DMS 273 treated with DMSO at 0.1 percent for 48 hours (cell line): ENCODE measurements at regions not wholly inside any gene's neighbourhood (a gene's known extent, or its start where the extent isn't known, plus 50 kb on each side); places are given as distances from the start of the nearest gene placed in this dataset.
"Not testable (repeated sequence)": the region's sequence is repeated elsewhere in the genome, so short reads cannot be mapped to it uniquely, and the experiment has no call there.

Source experiments
- DNase-seq: peaks from one replicate; lab custom pipeline; 2025; lab: John Stamatoyannopoulos, UW

DNA sequence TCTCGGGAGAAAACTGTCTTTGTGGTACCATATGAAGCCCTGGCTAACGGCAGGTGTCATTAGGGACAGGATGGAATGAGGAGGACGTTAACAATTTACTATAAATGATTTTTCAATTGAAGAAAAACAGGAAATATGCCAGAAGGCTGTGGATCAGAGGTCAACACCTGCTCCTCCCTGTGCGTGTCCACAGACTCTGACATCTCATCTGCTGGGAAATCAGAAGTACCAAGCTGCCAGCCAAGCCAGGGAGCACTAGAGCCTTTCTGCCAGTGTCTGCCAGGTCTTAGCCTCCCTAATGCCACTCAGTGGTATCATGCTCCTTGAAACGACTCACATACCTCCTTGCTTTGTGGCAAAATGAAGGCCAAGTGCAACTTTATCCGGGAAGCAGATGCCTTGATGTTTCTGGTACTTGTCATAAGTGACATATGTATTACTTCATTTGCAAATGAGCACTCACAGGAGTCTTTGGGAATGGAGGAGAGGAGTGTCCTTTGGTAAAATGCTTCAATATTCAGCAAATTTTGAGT is 541.1 kb downstream of the SATB2 start:
- no peak for DNase-seq

DNA sequence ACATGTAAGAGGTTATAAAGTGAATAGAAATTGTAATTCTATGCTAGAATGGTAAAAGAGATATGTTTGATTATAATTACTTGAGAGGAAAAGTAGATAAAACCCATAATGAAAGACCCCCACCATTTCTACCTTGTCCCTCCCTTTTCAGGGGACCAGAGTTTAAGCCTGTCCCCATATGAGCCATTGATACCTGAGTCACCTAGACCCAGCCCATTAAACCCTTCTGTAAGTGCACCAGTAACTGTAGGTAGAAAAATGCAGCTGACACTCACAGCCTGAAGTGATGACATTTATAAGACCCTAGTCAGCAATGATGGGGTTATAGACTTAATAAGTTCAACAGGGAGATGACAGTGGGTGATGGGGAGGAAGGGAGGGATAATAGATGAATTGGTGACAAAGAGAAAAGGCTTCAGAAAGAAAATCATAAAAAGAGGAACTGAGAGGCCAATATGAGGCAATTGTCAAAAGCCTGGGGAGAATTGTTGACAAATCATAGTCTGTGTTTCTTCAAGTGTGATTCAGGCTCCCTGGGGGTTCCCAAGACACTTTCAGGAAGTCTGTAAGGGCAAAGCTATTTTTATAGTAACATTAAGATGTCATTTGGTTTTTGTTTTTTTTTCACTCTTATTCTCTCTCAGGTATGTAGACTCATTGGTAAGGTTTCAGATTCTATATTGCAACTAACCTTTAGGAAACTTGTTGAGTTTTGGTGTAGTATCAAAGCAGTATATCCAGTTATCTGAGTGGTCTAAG is 544.2 kb downstream of the SATB2 start:
- DNase-seq = no peak

DNA sequence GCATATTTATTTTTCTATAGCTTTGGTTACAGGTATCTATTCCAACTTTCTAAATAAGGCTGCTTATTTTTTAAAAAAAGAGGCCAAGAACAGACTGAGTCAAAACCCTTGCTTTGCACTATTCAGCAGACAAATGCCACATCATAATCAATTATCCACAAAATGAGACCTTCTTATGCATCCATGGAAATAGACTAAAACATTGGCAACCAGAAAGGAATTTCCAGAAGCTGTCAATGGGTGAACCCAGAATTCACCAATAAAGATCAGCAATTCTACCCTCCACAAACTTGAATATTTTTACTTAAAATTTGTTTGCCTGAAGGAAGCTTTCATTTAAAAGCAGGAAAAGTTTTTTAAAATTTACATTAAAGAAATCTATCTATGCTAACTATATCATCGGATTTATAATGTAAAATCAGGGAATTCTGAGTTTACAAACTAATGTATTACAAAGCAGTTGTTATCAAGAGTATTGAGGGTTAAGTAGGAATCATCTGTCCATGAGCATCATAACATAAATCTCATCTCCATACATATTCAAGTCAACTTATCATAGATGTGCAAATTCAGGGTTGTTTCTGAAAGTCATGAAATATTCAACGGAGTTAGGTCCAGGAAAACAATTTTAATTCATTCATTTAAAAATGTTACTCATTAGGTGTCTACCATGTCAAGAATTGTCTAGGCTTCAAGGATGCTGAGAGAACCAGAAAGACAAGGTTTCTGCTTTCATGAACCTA is 548.0 kb downstream of the SATB2 start:
- no peak for DNase-seq

DNA sequence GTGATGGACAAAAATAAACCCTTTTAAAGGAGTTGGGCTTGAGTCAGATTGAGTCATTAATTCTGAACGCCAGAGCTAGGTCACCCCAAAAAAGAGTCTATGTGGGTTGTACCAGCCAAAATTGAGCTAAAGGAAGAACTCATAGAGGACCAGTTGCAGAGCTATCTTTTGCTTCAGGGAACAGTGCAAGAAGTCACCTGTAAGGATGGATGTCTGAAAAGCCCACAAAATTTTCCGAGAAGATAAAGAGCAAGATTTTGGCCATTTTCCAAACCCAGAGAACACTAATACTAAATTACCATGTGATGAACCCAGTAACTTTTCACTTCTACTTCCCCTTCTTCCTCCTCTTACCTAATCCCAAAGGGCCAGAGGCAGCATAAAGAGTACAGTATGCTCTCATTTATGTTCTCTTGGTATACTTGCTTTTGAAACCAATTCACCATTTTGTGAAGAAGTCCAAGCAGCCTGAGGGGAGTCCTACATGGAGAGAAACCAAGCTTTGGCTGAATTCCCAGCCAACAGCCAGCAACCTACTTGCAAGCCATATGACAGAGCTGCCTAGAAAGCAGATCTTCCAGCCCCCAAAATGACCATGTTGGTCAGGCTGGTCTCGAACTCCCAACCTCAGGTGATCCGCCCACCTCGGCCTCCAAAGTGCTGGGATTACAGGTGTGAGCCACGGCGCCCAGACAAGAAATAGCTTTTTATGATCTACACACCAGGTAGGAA is 551.7 kb downstream of the SATB2 start:
- no peak for DNase-seq

DNA sequence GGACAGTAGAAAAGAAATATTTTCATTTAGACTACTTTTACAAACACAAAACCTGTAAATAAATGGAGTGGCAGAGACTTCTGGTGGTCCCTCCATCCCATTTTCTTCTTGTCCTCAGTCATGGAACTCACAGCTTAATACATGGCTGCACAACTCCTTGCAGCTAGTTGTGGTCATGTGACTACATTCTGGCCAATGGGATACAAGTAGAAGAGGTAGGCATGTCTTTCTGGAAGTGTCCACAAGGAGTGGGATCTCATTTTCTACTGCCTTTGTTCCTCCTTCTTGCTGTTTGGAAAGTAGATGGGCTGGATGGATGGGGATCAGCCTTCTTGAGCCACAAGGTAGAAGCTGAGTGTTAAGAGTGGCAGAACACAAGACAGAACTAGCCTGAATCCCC is 555.8 kb downstream of the SATB2 start:
- DNase-seq = no peak

DNA sequence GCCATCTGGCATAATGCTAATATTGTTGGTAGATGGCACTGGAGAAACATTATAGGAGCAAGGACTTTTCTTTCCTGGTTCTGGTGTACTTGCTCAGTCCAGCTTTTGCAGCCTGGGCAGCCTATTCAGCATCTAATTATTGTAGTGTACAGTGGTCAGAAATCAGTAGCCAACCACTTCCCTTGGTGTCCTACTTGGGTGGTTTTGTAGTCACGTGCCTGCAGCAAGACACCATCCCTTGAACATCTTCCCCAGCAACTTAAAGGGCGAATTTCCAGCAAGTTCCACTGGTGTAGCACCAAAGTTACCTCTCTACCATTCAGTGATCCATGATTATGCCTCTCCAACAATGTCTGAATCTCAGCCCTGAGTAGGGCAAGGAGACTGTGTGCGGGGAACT is 557.6 kb downstream of the SATB2 start:
- DNase-seq = no peak

DNA sequence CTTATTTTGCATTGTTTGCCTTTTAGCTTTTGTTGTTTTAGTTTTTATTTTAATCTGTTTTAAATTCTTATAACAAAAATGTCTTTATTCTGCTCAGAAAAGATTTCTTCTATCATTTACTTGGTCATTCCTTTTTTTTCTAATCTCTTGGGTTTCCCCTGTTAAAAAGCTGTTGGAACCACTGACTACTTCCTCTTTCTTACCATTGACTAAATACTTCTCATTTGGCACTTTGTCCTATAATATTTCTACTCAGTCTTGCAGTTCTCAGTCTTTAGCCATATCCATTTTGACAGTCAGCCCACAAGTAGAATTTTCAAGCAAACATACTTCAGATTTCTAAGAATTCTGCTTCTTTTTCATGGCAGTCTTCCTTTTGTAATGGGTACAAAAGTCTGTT is 567.2 kb downstream of the SATB2 start:
- DNase-seq = no peak

DNA sequence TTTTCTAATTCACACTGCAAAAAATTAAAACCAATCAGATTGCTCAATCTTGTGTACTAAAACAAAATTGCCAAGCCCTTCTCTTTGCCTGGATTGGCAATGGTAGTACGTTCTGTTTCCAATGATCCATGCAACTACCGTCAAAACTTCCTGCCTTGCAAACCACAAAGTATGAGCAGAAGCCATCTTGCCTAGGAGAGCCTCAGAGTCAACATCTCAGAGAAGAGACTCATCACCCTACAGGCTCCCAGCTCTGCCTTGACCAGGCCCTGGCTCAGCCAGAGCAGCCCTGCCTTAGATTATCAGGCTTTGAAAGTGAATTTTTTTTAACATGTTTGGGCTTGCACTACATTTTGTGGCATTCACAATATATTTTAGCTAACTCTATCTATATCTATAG is 574.1 kb downstream of the SATB2 start:
- no peak for DNase-seq

DNA sequence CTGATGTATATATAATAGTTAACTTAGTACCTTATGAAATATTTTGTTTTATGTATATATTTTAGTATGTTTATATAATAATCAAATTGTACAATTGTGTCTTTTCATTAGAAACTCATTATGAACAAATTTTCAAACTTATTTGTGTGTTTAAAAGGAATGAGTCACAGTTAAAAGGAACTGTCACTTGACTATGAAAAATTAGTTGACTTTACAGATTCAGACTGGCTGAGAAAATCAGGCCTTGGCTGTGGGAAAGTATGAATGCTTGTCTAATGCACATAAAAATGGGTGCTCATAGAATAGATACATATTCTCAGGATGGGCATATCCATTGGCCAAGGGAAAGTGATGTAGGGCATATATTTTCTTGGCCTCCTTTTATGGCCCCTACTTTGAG is 576.8 kb downstream of the SATB2 start:
- no peak for DNase-seq

DNA sequence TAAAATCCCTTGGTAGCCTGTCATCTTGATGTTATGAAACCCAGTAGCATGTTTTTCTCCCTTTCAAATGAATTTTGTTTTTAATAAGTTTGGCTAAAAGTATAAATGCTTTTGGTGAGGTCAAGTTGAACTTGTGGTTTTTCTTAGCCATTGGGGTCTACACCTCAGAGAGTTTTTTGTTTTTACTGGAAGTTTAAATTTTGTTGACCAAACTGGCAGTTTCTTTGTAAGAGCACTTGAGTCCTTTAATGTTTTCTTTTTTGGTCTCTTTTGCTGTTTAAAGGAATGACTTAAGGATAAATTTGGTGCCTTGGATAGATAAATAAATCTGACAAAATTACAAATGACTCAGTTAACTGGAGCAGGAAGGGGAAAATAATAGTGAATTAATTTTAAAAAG is 577.3 kb downstream of the SATB2 start:
- DNase-seq = no peak

DNA sequence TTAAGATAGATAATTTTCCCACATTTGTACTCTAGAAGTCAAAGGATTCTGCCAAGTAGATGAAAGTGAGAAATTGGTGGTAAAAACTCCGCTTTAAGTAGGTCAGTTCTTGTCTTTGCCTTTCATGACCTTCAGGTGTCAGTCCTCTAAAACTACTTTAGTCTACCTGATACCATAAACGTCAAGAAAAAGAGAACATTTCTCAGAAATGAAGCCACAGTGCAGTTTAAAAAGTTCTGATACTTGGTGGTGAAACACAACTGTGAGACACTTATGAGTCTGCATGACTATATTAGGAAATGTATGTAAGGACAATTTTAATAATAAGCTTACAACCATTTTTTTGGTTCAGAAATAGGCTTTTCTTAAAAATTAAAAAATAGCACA is 583.3 kb downstream of the SATB2 start:
- no peak for DNase-seq

DNA sequence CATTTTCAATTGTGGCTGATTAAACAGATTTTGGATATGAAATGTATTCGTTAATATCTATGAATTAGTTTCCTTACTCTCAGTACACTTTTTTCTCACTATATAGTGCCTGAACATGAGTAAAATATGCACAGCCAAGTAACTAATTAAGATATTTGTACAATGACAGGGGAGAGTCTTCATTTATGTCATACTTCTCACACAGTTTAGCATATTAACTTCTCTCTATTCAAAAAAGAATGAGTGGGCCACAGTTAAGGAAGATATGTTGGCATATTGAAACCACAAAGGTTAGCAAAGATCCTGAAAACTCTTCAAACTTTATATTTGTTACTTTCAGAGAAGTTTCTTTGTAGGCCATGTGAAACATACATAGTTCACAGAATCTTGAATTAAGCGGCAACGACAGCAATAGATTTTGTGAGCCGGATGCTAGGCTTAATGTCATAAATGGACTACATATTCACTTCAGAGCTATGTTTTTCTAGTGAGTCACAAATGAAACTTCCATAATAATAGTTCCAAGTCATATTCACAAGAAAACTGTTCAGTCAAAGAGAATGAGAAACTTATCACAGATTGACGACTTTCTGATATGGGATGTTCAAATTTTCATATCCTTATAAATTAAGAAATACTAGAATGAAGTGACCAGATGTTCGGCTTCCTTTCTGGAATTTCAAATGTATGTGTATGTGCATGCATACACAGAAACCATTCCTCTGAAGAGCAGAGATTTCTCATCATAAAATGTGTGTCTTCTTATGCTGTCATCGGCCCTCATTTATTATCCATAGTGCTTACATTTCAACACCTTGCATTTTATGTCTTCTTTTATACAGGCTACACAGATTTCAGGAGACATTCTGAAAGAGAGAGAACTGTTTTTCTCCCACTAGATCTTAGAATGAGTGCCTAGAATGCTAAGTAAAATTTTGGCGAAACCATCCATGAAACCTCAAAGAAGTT is 584.0 kb downstream of the SATB2 start:
- no peak for DNase-seq

DNA sequence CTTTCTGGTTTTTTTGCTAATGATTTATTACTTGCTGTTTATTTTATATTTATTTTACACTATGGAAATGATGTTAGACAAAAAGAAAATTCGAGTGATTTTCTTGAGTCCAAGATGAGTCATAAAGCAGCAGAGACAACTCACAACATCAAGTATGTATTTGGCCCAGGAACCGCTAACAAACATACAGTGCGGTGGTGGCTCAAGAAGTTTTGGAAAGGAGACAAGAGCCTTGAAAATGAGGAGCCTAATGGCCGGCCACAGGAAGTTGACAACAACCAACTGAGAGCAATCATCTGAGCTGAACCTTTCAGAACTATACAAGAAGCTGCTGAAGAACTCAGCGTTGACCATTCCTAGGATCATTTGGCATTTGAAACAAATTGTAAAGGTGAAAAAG is 594.1 kb downstream of the SATB2 start:
- no peak for DNase-seq

DNA sequence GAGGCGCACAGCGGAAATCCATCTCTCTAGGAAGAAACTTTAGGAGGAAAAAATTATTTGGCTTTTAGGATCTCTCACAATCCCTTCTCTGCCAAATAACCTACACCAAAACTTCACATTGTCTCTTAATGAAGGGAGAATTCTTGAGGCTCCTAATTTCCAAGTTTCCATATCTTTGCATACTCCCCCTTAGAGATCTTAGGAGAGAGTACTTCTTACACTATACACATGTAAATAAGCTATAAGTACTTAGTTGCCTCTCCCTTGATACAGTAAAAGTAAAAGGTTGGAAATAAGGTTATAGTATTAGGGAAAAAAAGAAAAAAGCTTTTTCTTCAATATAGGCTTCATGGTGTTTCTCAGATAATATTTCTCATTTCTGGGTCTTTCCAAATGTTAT is 596.7 kb downstream of the SATB2 start:
- no peak for DNase-seq

DNA sequence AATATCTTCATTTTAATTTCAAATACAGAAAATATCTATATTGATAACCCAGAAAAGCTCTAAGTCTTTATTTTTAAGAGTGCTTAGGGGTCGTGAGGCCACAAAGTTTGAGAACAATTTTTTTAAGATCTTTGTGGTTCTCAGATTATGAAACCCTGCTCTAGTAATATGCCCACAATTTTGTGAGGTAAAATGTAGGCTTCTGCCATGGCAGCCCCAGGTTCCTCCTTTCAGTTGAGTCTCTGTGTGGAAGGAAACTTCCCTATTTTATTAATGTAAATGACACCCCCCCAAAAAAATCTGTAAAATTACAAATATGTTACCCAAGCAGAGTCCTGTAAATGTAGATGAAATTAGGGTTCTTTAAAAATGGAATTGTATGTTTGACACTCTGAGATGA is 600.5 kb downstream of the SATB2 start:
- no peak for DNase-seq

DNA sequence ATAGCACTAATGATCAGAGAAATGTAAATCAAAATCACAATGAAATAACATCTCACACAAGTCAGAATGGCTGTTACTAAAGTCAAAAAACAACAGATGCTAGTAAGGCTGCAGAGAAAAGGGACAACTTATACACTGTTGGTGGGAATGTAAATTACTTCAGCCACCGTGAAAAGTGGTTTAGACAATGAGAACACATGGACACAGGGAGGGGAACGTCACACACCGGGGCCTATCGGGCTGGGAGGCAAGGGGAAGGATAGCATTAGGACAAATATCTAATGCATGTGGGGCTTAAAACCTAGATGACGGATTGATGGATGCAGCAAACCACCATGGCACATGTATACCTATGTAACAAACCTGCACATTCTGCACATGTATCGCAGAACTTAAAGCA is 602.0 kb downstream of the SATB2 start:
- DNase-seq = not testable (repeated sequence)

DNA sequence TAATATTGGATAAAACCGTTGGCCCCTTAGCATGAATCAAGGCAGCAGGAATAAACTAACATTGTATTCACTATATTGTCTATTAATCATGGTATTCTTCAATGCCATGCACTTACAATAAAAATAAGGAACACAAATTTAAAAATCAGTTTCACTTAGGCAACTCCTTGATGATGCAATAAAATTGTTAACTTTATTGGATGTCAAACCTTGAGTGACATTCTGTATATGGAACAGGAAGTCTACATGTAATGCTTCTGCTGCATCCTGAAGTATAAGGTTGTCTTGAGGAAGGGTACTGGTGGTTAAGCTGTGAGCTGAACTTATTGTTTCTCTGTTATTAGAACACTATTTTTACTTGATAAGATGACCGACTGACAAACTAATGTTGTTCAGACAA is 605.5 kb downstream of the SATB2 start:
- no peak for DNase-seq

DNA sequence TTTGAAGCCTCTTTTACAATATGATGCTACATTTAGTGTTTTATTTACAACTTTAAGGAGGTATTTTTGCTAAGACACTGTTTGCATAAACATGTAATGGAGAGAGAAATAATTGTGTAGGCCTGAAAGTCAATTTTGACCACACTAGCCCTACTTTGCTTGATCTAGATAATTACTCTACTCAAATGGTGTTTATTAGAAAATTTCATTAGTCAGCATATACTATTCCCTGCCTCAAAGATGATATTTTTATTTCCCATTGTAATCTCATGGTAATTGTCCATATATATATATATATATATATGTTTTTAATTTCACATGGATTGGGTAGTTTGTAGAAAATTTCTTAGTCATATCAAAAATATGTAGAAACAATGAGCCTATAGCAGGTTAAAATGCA is 632.2 kb downstream of the SATB2 start:
- DNase-seq = no peak

DNA sequence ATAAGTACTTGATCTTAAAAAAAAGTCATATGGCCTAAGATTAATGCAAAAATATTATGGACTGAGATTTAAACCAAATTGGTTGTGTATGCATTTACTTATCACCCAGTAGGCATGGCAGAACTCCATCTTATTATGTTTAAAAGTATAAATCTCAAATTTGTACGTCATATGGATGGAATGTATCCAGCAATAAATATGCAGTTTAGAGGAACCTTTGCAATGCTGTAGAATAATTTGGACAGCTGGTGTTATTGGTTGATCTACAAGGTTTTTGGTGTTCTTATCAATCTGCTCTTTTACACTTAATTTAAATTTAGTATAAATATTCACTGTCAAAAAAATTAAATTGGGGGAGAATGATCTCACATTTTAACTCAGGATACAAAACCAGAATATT is 640.2 kb downstream of the SATB2 start:
- DNase-seq = no peak

DNA sequence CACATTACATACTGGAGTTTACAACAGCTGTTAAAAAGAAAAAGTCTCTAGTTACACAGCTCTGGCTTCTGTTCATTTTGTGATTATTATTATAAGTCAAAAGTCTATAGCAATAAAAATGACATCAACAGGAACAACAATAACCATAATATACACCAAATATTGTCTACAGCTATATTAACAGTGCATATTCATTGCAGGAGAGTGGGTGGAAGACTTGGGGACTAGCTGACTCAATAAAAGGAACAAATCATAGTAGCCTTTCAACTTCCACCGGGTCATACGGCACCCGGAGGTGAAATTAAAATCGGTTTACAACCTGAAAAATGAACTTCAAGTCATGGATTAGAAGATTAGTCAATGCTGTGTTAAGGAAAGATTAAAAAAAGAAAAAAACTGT is 642.1 kb downstream of the SATB2 start:
- DNase-seq = no peak

DNA sequence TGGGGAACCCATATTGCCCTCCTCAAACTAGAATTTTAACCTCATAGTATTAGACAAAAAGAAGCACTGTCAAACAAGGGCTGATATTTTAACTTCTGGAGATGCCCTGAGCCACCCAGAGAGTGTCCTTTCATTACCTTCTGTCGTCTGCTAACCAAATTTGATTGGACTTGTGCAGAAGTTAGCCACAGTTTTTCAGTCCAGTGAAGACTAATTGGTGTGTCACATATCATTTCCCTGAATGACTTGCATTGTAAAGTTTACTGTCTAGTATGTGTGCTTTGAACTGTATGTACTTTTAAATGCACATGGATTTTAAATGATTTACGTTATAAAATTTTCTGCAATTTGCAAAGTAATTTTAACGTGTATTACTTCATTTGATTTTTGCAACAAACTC is 646.5 kb downstream of the SATB2 start:
- no peak for DNase-seq

DNA sequence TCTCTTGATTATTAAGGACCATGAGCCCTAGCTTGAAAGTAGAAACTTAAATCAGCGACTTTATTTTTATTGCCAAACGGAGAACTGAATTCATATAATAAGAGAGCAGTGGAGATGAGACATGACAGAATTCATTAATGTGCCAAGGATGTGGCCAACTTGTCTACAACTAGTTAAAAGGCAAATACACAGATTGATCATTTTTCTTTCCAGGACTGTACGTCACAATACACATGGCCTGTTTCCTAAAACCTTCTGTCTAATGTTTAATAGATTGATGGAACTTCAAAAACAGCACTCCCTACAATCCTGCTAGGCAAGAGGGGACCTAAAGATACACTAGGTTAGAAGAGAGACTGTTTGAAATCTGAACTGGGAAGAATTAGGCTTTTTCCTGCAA is 647.8 kb downstream of the SATB2 start:
- DNase-seq = no peak
